ENCODE measurements at regions not wholly inside any gene's neighbourhood (a gene's known extent, or its start where the extent isn't known, plus 50 kb on each side); places are given as distances from the start of the nearest gene placed in this dataset.
"Not testable (repeated sequence)": the region's sequence is repeated elsewhere in the genome, so short reads cannot be mapped to it uniquely, and the experiment has no call there.

- DNase-seq (ENCODE audit: low read depth, low spot score), result no peak
- Histone ChIP-seq H3K4me1 (ENCODE audit: control insufficient read depth, insufficient read depth, low read length) (no peaks in the 10 kb centered on the region), H3K4me3 (ENCODE audit: low read length) (no peak overlapping the region), H3K9me3 (ENCODE audit: control insufficient read depth, insufficient read depth, low read length) (no peaks in the 10 kb centered on the region), H3K36me3 (ENCODE audit: control insufficient read depth, insufficient read depth, low read length) (no peaks in the 10 kb centered on the region), H3K27ac (ENCODE audit: low read length) (no peak overlapping the region), H3K27me3 (ENCODE audit: control insufficient read depth, insufficient read depth, low read length) (no peaks in the 10 kb centered on the region)
- no CpG with 5 or more reads among the region's 4 CpGs for WGBS (ENCODE audit: insufficient coverage, insufficient read length)
These were observed 70.0 kb upstream of the NPAS2 start for GRCh38 chr2:100749771-100750542.

- H3K27me3 ChIP-seq (ENCODE audit: control insufficient read depth, insufficient read depth, low read length); DNase-seq (ENCODE audit: low read depth, low spot score); H3K27ac ChIP-seq (ENCODE audit: low read length); H3K36me3 ChIP-seq (ENCODE audit: control insufficient read depth, insufficient read depth, low read length); H3K9me3 ChIP-seq (ENCODE audit: control insufficient read depth, insufficient read depth, low read length); H3K4me3 ChIP-seq (ENCODE audit: low read length); H3K4me1 ChIP-seq (ENCODE audit: control insufficient read depth, insufficient read depth, low read length): not testable (repeated sequence)
- WGBS (ENCODE audit: insufficient coverage, insufficient read length), result no CpG with 5 or more reads among the region's 5 CpGs
These were observed 67.9 kb upstream of the NPAS2 start for GRCh38 chr2:100751871-100752625.

- DNase-seq (ENCODE audit: low read depth, low spot score), result no peak
- H3K36me3 ChIP-seq (ENCODE audit: control insufficient read depth, insufficient read depth, low read length), result no peaks in the 10 kb centered on the region
- H3K27me3 ChIP-seq (ENCODE audit: control insufficient read depth, insufficient read depth, low read length), result no peaks in the 10 kb centered on the region
- no peak overlapping the region for H3K4me3 ChIP-seq (ENCODE audit: low read length)
- no CpG with 5 or more reads among the region's 2 CpGs for WGBS (ENCODE audit: insufficient coverage, insufficient read length)
- H3K4me1 ChIP-seq (ENCODE audit: control insufficient read depth, insufficient read depth, low read length), result no peaks in the 10 kb centered on the region
- H3K27ac ChIP-seq (ENCODE audit: low read length), result no peak overlapping the region
- H3K9me3 ChIP-seq (ENCODE audit: control insufficient read depth, insufficient read depth, low read length), result no peaks in the 10 kb centered on the region
These were observed 67.2 kb upstream of the NPAS2 start for GRCh38 chr2:100752628-100753333.

- Histone ChIP-seq H3K4me3 (ENCODE audit: low read length) (no peak overlapping the region), H3K4me1 (ENCODE audit: control insufficient read depth, insufficient read depth, low read length) (no peaks in the 10 kb centered on the region), H3K9me3 (ENCODE audit: control insufficient read depth, insufficient read depth, low read length) (no peaks in the 10 kb centered on the region), H3K36me3 (ENCODE audit: control insufficient read depth, insufficient read depth, low read length) (no peaks in the 10 kb centered on the region), H3K27me3 (ENCODE audit: control insufficient read depth, insufficient read depth, low read length) (no peaks in the 10 kb centered on the region), H3K27ac (ENCODE audit: low read length) (no peak overlapping the region)
- no peak for DNase-seq (ENCODE audit: low read depth, low spot score)
- no CpG with 5 or more reads among the region's 4 CpGs for WGBS (ENCODE audit: insufficient coverage, insufficient read length)
These were observed 66.5 kb upstream of the NPAS2 start for GRCh38 chr2:100753444-100753843.

- Histone ChIP-seq H3K27ac (ENCODE audit: low read length) (no peak overlapping the region), H3K4me3 (ENCODE audit: low read length) (no peak overlapping the region), H3K9me3 (ENCODE audit: control insufficient read depth, insufficient read depth, low read length) (no peaks in the 10 kb centered on the region), H3K36me3 (ENCODE audit: control insufficient read depth, insufficient read depth, low read length) (no peaks in the 10 kb centered on the region), H3K27me3 (ENCODE audit: control insufficient read depth, insufficient read depth, low read length) (no peaks in the 10 kb centered on the region), H3K4me1 (ENCODE audit: control insufficient read depth, insufficient read depth, low read length) (no peaks in the 10 kb centered on the region)
- DNase-seq (ENCODE audit: low read depth, low spot score), result no peak
- no CpG with 5 or more reads among the region's 1 CpG for WGBS (ENCODE audit: insufficient coverage, insufficient read length)
These were observed 66.1 kb upstream of the NPAS2 start for GRCh38 chr2:100753881-100754280.

- Histone ChIP-seq H3K4me1 (ENCODE audit: control insufficient read depth, insufficient read depth, low read length) (no peaks in the 10 kb centered on the region), H3K9me3 (ENCODE audit: control insufficient read depth, insufficient read depth, low read length) (no peaks in the 10 kb centered on the region), H3K27ac (ENCODE audit: low read length) (no peak overlapping the region), H3K4me3 (ENCODE audit: low read length) (no peak overlapping the region), H3K36me3 (ENCODE audit: control insufficient read depth, insufficient read depth, low read length) (no peaks in the 10 kb centered on the region), H3K27me3 (ENCODE audit: control insufficient read depth, insufficient read depth, low read length) (no peaks in the 10 kb centered on the region)
- WGBS (ENCODE audit: insufficient coverage, insufficient read length), result no CpG with 5 or more reads among the region's 4 CpGs
- DNase-seq (ENCODE audit: low read depth, low spot score), result no peak
These were observed 65.0 kb upstream of the NPAS2 start for GRCh38 chr2:100754951-100755350.

GRCh38 chr2:100755441-100755840, 64.5 kb upstream of the NPAS2 start:
- Histone ChIP-seq H3K4me3 (ENCODE audit: low read length) (no peak overlapping the region), H3K36me3 (ENCODE audit: control insufficient read depth, insufficient read depth, low read length) (no peaks in the 10 kb centered on the region), H3K27ac (ENCODE audit: low read length) (no peak overlapping the region), H3K9me3 (ENCODE audit: control insufficient read depth, insufficient read depth, low read length) (no peaks in the 10 kb centered on the region), H3K27me3 (ENCODE audit: control insufficient read depth, insufficient read depth, low read length) (no peaks in the 10 kb centered on the region), H3K4me1 (ENCODE audit: control insufficient read depth, insufficient read depth, low read length) (no peaks in the 10 kb centered on the region)
- WGBS (ENCODE audit: insufficient coverage, insufficient read length), result no CpG with 5 or more reads among the region's 2 CpGs
- DNase-seq (ENCODE audit: low read depth, low spot score), result no peak

GRCh38 chr2:100756704-100757103, 63.2 kb upstream of the NPAS2 start:
- no peaks in the 10 kb centered on the region for H3K36me3 ChIP-seq (ENCODE audit: control insufficient read depth, insufficient read depth, low read length)
- DNase-seq (ENCODE audit: low read depth, low spot score), result no peak
- H3K4me3 ChIP-seq (ENCODE audit: low read length), result no peak overlapping the region
- H3K9me3 ChIP-seq (ENCODE audit: control insufficient read depth, insufficient read depth, low read length), result no peaks in the 10 kb centered on the region
- H3K4me1 ChIP-seq (ENCODE audit: control insufficient read depth, insufficient read depth, low read length), result no peaks in the 10 kb centered on the region
- no peak overlapping the region for H3K27ac ChIP-seq (ENCODE audit: low read length)
- no CpG with 5 or more reads among the region's 1 CpG for WGBS (ENCODE audit: insufficient coverage, insufficient read length)
- no peaks in the 10 kb centered on the region for H3K27me3 ChIP-seq (ENCODE audit: control insufficient read depth, insufficient read depth, low read length)

- no peaks in the 10 kb centered on the region for H3K4me1 ChIP-seq (ENCODE audit: control insufficient read depth, insufficient read depth, low read length)
- no peaks in the 10 kb centered on the region for H3K9me3 ChIP-seq (ENCODE audit: control insufficient read depth, insufficient read depth, low read length)
- H3K27ac ChIP-seq (ENCODE audit: low read length), result no peak overlapping the region
- DNase-seq (ENCODE audit: low read depth, low spot score), result no peak
- no peak overlapping the region for H3K4me3 ChIP-seq (ENCODE audit: low read length)
- no CpG with 5 or more reads among the region's 6 CpGs for WGBS (ENCODE audit: insufficient coverage, insufficient read length)
- no peaks in the 10 kb centered on the region for H3K36me3 ChIP-seq (ENCODE audit: control insufficient read depth, insufficient read depth, low read length)
- no peaks in the 10 kb centered on the region for H3K27me3 ChIP-seq (ENCODE audit: control insufficient read depth, insufficient read depth, low read length)
These were observed 62.1 kb upstream of the NPAS2 start for GRCh38 chr2:100757621-100758394.

- Histone ChIP-seq H3K4me1 (ENCODE audit: control insufficient read depth, insufficient read depth, low read length) (no peaks in the 10 kb centered on the region), H3K27ac (ENCODE audit: low read length) (no peak overlapping the region), H3K36me3 (ENCODE audit: control insufficient read depth, insufficient read depth, low read length) (no peaks in the 10 kb centered on the region), H3K9me3 (ENCODE audit: control insufficient read depth, insufficient read depth, low read length) (no peaks in the 10 kb centered on the region), H3K4me3 (ENCODE audit: low read length) (no peak overlapping the region), H3K27me3 (ENCODE audit: control insufficient read depth, insufficient read depth, low read length) (no peaks in the 10 kb centered on the region)
- DNase-seq (ENCODE audit: low read depth, low spot score), result no peak
- WGBS (ENCODE audit: insufficient coverage, insufficient read length), result no CpG with 5 or more reads among the region's 4 CpGs
These were observed 60.0 kb upstream of the NPAS2 start for GRCh38 chr2:100759901-100760300.

Measured in iPS DF 6.9 (cell line).